Activated CD4-positive, alpha-beta T cell treated with anti-CD3 and anti-CD28 coated beads, Interleukin-2, Interleukin-4, amounts not matched to agents 100 ng/mL and 50 ng/mL, durations not matched to agents 16 hours and 8 hours (primary cell): ENCODE measurements at regions not wholly inside any gene's neighbourhood (a gene's known extent, or its start where the extent isn't known, plus 50 kb on each side); places are given as distances from the start of the nearest gene placed in this dataset.

Source experiments
- DNase-seq: peaks from one replicate; pipeline ENCODE4 v3.0.0-alpha.2; 2020; ENCODE audit warnings: low spot score

DNA sequence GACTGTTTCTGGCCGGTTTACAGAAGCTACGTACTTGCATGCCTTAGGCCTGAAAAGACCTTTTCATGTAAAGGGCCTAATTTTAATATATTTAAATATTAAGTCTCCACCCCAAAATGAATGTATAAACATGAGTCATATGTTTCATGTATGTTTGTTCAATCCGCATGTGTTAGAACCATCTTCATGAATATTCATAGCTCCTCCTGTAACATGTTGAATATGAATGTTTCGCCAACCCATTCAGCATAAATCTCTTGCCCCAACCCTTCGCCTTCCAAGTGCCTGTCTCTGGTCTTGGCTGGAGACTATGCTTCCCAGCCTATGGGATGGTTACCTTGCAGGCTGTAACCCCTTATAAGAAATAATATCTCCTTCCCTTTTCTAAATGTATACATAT lies 212.5 kb downstream of the SCG2 start:
- no peak for DNase-seq

DNA sequence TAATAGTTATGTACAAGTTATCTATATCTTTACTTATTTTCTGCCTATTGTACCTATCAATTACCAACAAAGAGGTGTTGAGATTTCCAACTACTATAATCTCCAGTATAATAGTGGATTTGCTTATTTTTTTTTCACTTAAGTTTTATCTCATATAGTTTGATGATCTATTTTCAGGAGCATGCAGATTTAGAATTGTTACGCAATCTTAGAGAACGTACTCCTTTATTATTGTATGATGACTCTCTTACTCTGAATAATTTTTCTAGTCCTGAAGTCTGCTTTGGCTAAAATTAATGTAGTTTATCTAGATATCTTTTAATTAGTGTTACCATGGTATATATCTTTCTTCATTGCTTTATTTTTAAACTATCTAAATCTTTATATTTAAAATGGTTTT lies 205.2 kb downstream of the SCG2 start:
- no peak for DNase-seq

DNA sequence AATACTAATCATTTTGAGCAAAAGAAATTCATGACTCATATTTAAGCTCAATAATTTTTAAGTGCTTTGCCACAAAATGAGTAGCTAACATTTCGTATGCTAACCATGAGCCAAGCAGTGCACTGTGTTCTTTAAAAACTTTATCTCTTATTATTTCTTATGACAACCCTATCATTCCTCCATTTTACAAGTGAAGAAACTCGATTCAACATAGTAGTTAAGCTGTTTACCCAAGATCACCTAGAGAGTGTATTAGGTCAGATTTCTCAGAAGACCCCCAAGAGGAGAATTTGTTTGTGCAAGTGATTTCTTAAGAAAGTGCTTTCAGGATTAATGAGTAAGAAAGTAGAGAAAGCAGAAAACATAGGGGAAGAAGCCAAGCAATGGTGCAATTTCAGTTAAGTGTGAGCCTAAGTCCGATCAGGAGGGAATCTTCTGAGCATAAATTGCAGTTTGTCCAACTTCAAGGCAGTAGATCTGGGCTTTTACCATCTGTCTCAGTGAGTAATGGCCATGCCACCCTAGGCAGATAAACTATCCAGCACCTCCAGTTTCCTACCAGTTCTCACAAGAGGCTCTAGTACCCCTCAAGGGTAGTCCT lies 202.7 kb downstream of the SCG2 start:
- no peak for DNase-seq

DNA sequence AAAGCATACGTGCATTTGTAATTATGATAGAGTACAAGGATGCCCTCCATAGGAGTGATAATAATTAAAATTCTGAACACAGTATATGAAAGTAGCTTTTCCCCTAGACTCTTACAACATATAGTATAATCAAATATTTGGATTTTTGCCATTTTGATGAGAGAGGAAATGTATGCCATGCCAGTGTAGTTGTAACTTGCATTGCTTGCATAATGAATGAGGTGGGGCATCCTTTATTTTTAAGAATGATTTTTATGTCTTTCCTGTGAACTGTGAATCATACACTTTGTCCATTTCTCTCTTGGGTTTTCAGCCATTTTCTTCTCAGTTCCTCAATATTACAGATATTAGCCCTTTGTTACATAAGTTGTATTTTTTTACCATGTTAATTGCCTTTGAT lies 197.5 kb downstream of the SCG2 start:
- DNase-seq: no peak

DNA sequence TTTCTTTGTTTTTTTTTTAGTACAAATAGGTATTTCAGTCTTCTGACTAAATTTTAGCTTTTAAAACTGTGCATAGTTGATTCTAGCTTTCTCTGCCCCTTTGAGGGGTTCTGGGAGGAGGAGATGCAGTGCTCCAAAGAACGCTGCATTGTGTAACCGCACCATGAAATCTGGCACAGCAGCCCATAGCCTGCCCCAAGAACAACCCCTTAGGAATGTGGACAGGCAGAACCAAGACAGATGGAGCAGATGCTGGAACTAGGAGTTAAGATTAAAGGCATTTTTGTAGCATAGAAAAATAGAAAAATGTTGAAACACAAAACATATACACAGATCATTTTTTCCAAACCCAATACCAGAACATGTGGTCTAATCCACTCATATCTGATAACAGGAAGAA lies 187.5 kb downstream of the SCG2 start:
- DNase-seq: no peak

DNA sequence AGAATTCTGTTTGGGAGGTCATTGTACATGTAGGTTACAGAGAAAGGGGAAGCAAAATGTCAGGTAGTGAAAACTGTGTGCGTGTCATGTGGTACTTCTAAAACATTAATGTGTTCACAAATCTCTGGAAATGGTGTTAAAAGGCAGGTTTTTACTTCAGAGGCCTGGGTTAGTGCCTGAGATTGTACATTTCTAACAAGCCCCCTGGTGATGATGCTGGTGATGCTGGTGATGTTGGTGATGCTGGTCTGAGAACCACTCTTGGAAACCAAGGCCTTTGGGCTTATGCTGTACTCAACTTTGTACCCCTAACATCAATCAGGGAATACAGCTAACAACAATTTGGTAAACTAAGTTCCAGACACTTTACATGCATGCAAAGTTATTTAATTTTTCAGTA lies 187.1 kb downstream of the SCG2 start:
- no peak for DNase-seq

DNA sequence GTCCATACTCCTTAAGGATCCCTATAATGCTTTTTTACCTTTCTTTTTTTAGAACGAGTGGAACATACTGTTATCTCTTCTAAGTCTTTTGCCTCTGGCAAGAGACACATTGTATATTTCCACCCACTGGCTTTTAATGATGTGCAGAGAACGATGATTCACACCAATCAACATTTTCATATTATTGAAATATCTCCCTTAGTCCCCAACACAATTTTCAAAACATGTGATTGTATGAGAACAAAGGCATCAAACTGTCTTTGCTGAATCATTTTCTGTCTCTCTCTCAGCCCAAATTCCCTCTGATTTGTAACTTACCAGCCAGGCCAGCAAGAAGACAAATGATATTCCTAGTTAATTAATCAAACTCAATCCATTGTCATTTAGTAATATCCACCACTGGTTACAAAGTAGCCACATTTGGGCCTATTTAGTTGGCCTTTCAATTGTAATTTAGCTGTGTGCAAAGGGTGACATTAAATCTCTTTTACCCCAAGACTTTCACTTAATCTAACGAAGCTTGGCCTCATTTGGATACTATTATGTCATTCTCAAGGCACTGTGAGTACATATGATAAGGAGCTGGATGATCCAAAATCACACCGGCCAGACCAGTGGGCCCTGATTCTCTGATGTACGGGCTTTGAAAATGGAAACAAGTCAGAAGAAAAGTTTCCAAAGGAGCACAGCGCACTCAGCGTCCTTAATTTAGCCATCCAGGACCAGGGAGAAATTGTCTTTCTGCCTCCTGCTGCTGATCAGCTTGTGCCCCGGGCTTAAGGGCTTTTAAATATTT lies 185.1 kb downstream of the SCG2 start:
- DNase-seq: no peak

DNA sequence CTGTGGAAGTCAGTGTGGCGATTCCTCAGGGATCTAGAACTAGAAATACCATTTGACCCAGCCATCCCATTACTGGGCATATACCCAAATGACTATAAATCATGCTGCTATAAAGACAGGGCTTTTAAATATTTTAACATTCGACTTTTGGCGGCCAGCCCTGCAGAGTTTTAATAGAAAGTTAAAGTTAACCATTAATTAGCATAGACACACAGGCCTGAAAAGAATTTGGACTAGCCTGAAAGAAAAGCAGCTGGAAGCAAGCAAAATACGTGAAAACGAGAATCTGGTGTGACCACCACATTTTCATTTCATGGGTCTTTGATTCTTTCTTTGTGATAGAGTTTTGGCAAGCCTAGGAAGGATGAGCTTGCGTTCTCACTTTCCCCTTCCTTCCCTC lies 184.0 kb downstream of the SCG2 start:
- DNase-seq: no peak

DNA sequence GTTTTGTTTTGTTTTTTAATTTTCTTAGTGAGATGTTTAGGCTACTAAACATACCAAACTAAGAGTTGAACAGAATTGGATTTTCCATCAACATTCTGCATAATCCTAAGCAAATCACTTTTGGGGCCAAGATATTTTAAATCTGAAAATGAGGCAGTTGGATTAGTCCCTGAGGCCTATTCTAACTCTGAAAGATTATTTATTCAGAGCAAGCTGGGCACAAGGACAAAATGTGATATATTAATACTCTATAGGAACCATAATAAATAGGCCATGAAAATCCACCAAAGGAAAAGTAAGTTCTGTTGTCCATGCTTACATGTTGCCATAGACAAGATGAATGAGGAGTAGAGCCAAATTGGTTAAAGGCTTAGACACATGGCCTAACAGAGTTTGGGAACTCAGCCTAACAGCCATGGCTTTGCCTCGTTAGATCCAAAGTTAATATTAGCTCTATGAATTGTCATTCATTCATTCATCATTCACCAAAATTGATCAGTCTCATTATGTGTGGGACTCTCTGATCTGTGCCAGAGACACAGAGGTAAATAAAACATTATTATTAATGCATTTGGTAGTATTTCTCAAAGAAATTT lies 183.5 kb downstream of the SCG2 start:
- DNase-seq: no peak

DNA sequence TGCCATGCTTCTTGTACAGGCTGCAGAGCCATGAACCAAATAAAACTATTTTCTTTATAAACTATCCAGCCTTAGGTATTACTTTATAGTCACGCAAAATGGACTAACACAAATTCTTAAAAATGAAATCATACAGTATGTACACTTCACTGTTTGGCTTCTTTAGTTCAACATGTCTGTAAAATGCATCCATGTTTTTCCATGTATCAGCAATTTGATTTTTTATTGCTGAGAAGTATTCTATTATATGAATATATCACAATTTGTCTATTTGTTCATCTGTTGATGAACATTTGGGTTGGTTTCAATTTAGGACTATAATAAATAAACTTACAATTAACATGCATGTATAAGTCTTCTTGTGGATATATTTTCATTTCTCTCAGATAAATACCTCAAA lies 182.1 kb downstream of the SCG2 start:
- DNase-seq: no peak

DNA sequence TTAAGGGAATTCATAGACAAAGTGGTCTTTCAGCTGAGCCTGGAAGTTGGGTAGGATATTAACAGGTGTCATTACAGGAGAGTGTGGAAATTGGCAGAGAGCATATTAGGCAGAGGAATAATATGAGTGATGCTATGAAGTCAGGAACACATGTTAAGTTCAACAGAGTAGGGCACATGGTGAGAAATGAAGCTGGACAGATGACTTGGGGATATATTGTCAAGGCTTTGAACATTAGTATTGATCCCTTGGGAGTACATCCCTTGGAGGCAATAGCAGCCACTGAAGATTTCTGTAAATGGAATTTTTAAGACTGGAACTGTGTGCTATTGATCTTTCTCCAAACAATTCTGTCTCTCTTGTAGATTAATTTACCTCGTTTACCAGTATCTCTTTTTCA lies 170.7 kb downstream of the SCG2 start:
- DNase-seq: no peak

DNA sequence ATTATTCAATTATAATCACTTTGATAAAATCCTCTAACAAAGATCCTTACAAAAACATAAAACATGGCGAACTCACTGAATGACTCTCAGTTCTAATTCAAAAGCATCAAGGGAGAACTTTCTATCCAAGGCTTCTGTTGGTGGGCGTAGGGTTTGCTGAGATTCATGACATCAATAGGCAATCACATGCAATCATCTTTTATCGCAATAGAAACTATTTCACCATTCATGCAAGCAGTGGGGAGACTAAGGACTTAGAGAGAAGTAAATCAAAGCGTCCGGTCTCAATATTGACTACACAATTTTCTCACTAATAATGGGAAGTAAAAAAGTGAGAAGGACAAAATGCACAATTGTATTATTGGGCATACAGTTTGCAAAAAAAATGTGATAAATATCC lies 168.7 kb downstream of the SCG2 start:
- DNase-seq: no peak

DNA sequence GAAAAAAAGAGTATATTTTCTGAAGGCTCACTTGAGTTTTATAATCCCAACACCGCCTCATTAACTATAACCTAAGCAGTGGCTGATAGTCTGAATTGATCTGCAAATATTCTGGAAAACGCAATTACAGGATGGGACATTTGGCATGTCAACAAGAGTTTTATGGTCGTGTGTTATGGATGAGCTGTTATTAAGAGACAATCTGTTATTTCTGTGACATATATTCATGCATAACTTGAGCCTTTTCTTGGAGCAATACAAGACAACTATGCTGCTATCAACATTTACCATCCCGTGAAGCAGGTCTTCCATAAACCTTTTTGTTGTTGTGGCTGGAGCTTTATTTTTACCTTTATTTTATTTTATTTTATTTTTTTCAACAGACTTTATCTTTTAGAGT lies 164.4 kb downstream of the SCG2 start:
- no peak for DNase-seq

DNA sequence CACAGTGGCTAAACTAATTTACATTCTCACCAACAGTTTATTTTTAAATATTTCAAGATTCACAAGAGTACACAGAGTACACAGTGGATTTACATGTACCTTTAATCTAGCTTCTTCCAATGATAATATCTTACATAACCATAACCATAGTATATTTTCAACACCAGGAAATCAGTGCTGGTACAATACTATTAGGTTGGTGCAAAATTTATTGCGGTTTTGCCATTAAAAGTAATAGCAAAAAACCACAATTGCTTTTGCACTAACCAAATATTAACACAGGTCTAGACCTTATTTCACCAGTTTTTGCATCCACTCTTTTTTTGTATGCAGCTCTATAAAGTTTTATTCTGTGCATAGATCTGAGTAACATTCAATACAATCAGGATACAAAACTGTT lies 163.0 kb downstream of the SCG2 start:
- no peak for DNase-seq

DNA sequence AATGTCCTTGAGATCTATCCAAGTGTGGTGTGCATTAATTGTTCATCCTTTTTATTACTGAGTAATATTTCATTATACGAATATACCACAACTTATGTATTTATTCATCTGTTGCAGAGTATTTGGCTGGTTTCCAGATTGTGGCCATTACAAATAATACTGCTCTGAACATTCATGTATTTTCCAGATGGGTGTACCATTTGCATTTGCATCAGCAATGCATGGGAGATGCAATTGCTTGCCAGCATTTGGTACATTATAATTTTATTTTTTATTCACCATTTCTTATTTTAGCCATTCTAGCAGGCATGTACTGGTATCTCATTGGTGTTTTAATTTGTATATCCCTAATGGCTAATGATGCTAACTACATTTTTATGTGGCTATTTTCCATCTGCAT lies 162.4 kb downstream of the SCG2 start:
- no peak for DNase-seq

DNA sequence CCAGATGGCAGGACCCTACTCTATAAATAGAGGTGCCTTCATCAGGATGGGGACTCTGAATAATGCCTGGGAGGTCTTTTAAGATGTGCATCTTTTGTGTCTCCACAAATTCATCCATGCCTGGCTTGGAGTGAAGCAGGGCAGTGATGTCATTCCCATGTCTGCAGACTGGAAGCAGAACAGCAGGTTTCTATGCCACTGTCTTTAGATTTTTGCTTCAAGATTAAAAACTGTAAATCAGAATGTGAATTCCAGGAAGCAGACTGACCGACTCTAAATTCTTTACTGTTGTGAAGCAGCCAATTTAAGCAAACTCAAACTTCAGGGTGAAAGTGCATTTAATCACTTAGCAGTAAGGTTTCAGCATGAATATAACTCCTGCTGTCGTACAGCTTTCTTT lies 159.3 kb downstream of the SCG2 start:
- no peak for DNase-seq

DNA sequence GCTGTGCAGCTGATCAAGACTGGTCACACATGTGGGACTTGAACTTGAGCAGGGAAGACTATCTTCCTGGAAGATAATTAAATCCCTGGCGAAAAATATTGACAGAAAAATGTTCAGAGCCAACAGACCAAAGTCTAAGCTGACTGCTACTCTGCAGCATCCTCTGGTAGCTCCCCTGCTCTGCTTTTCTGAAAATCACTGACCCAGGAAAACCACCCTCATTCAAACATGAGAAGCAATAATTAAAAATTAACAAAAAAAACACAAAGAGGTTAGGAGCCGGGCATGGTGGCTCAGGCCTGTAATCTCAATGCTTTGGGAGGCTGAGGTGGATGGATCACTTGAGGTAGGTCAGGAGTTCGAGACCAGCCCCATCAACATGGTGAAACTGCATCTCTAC lies 151.9 kb downstream of the SCG2 start:
- no peak for DNase-seq

DNA sequence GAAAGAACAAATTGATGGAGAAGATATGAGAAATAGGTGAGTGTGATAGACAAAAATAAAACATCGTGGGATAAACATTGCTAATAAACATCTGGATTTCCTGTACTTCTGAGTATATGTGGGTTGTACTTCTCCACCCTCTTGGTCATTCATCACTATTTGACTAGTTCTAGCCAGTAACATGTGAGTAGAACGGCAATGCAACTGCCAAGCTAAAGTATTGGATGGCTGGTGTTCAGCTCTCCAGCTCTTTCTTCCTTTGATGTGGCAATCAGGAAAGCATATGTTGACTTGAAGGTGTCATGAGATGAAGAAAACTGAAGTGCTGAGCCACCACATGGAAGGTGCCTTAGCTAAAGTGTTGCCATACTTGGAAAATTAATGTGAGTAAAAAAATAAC lies 144.9 kb downstream of the SCG2 start:
- DNase-seq: no peak

DNA sequence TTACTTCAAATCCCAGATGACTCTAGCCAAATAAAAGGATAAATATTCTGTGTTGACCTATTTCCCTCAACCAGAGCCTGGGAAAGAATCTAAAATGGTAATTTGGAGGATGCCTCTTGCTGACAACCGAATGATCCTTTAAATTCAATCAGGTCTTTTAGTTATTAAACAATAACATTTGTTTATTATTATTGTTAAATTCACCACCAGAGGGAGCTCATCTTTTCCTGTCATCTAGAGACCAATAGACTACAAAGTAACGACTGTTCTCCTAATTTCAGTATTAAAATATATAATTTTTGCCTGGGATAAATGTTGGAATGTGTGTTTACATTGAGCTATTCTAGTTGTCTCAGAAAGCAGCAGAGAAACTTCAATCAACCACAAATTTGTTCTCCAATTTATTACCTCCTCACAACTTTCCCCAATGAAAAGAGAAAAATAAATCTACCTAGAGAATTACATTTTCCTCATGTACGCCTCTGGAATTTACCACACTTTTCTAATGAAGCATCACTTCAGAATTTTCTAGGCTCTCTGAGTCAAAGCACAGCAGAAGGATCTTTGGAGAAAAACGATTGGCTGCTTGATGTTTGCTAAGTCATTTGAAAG lies 142.7 kb downstream of the SCG2 start:
- DNase-seq: no peak

DNA sequence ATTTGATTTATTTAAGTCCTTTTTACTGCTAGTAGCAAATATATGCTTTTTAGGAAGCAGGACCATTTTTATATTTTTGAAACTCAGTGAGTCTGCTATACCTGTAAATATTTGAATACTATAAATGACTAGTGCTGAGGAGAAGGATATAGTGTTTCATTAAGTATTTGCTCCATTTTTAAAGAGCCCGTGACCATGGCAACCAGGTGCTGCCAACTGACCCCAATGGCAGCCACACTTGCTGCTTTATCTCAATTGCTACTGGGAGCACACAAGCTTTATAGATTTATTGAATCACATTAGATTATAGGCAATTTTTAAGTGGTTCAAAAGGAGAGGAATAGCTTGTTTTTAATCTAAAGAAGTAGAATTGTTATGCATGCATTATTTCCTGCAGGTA lies 142.0 kb downstream of the SCG2 start:
- DNase-seq: no peak

DNA sequence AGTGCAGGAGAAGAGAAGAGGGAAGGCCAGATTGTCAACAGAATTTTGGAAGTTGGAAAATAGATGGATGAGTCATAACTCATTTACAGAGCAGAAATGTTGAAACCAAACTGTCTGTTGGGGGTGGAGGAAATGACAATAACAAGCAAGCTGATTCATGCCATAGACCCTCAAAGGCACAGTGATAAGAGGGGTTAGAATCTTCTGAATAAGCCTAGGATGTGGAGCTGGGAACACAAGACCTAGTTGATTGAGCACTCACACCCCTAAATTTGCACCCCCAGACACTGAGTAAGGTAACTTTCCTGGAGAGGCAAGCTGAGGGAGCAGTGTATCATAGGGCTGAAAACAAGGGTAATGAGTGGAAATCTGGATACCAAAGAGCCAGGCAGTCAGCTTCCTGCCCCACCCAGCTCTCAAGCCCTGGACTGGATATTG lies 141.4 kb downstream of the SCG2 start:
- no peak for DNase-seq

DNA sequence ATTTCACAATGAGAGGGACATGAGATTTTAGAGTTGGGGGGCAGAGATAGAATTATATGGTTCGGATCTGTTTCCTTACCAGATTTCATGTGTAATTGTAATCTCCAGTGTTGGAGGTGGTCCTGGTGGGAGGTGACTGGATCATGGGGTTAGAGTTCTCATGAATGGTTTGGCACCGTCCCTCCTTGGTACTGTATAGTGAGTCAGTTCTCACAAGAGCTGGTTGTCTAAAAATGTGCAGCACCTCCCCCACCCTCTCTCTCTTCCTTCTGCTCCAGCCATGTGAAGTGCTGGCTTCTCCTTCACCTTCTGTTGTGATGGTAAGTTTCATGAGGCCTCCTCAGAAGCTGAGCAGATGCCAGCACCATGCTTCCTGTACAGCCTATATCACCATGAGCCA lies 138.1 kb downstream of the SCG2 start:
- no peak for DNase-seq

DNA sequence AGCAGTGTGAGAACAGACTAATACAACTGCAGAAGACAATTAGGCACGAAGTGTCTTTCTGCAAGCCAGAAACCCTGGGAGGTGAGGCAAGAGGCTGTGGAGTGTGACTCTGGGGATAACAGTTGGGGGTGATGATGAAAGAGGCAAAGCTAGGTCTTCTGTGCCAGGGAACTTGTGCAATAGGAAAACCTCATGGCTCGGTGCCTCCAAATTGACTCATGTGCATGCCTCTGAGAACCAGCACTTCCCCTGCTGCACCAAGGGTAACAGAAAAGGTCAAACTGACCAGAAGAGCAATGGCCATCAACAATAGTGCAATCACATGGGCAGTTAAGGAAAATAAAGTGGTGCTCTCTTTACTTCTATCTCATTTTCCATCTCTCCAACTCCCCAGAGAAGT lies 136.4 kb downstream of the SCG2 start:
- no peak for DNase-seq
